ENCODE measurements at regions not wholly inside any gene's neighbourhood (a gene's known extent, or its start where the extent isn't known, plus 50 kb on each side); places are given as distances from the start of the nearest gene placed in this dataset.
"Not testable (repeated sequence)": the region's sequence is repeated elsewhere in the genome, so short reads cannot be mapped to it uniquely, and the experiment has no call there.

- not testable (repeated sequence) for TF ChIP-seq CTCF, POLR2A (IDR thresholded peaks at IDR 0.05)
These were observed 814.3 kb upstream of the VRK2 start for GRCh38 chr2:57232341-57232740.

All from esophagus squamous epithelium (tissue), 4 donors.